Esophagus squamous epithelium (tissue), 4 donors: ENCODE measurements at regions not wholly inside any gene's neighbourhood (a gene's known extent, or its start where the extent isn't known, plus 50 kb on each side); places are given as distances from the start of the nearest gene placed in this dataset.

Source experiments
- CTCF ChIP-seq, 6 experiments: fragments of 450-650 bp in 4 of 6; fragments of 200-600 bp in 2 of 6; sonication (generic) in 2 of 6; IDR thresholded peaks; one replicate each; pipeline ENCODE4 v1.5.1; 2016 to 2019; ENCODE audit warnings: antibody characterized with exemption in 6 of 6, mild to moderate bottlenecking in 4 of 6, moderate library complexity in 4 of 6
- POLR2A ChIP-seq, 4 donors: fragments of 450-650 bp; IDR thresholded peaks; one replicate each; pipeline ENCODE4 v1.6.1; 2017; ENCODE audit warnings: antibody characterized with exemption in 4 of 4, mild to moderate bottlenecking in 4 of 4, moderate library complexity in 3 of 4

GRCh38 chr13:30027569-30028455 is 177.4 kb upstream of the UBL3 start:
- TF ChIP-seq CTCF (IDR thresholded peaks at IDR 0.05): no peak
- TF ChIP-seq POLR2A (IDR thresholded peaks at IDR 0.05): no peak
